Gastroesophageal sphincter (tissue), 4 donors: ENCODE measurements at regions not wholly inside any gene's neighbourhood (a gene's known extent, or its start where the extent isn't known, plus 50 kb on each side); places are given as distances from the start of the nearest gene placed in this dataset.

Source experiments
- ATAC-seq: fragments of 150-250 bp; one replicate; pipeline ENCODE4 v1.9.1; 2016; ENCODE audit warnings: mild to moderate bottlenecking, moderate library complexity
- H3K27ac ChIP-seq, 4 donors: fragments of 200-600 bp; sonication (generic) in 3 of 4; 1 replicate in 3 of 4; 2 replicates in 1 of 4; pipeline ENCODE4 v1.5.1; 2016 to 2019
- H3K27me3 ChIP-seq: fragments of 200-600 bp; sonication (generic); one replicate; pipeline ENCODE4 v1.5.1; 2019
- H3K36me3 ChIP-seq, 2 donors: fragments of 200-600 bp; sonication (generic); one replicate each; pipeline ENCODE4 v1.5.1; 2019; ENCODE audit warnings: control low read depth in 1 of 2
- H3K4me1 ChIP-seq, 3 donors: fragments of 200-600 bp; sonication (generic); 1 replicate in 2 of 3; 2 replicates in 1 of 3; pipeline ENCODE4 v1.5.1; 2016 to 2019; ENCODE audit warnings: control low read depth in 2 of 3
- H3K4me3 ChIP-seq, 2 donors: fragments of 200-600 bp; sonication (generic); one replicate each; pipeline ENCODE4 v1.5.1; 2019; ENCODE audit warnings: mild to moderate bottlenecking in 1 of 2, moderate library complexity in 1 of 2
- H3K9me3 ChIP-seq, 3 donors: fragments of 200-600 bp; sonication (generic); one replicate each; pipeline ENCODE4 v1.5.1; 2017 to 2019; ENCODE audit warnings: control low read depth in 2 of 3
- CTCF ChIP-seq, 4 experiments: fragments of 200-600 bp in 2 of 4; fragments of 450-650 bp in 2 of 4; sonication (generic) in 1 of 4; IDR thresholded peaks; one replicate each; pipeline ENCODE4 v1.5.1; 2017 to 2019; ENCODE audit warnings: antibody characterized with exemption in 4 of 4, mild to moderate bottlenecking in 2 of 4, moderate library complexity in 2 of 4
- EP300 ChIP-seq: sonication (generic); formaldehyde crosslinking; IDR thresholded peaks from one replicate; pipeline ENCODE4 v1.6.1; 2017; ENCODE audit warnings: antibody characterized with exemption, mild to moderate bottlenecking
- POLR2A ChIP-seq, 2 donors: fragments of 450-650 bp; IDR thresholded peaks; one replicate each; pipeline ENCODE4 v1.6.1; 2017; ENCODE audit warnings: antibody characterized with exemption in 2 of 2, mild to moderate bottlenecking in 2 of 2, moderate library complexity in 1 of 2
- POLR2AphosphoS5 ChIP-seq: sonication (generic); formaldehyde crosslinking; IDR thresholded peaks from one replicate; pipeline ENCODE4 v1.6.1; 2017; ENCODE audit warnings: antibody characterized with exemption
- WGBS, 2 donors: methylation state at CpG; one replicate each; pipeline ENCODE4 v1.1.5; 2018; ENCODE audit warnings: low coverage in 1 of 2; 5-methylcytosine and 5-hydroxymethylcytosine counted together

GRCh38 chr1:220353229-220354012 lies 81.2 kb upstream of the RAB3GAP2 start:
- Histone ChIP-seq H3K4me3 (no peak overlapping the region), H3K27ac (no peak overlapping the region), H3K36me3 (no peaks in the 10 kb centered on the region), H3K9me3 (no peaks in the 10 kb centered on the region), H3K4me1 (no peaks in the 10 kb centered on the region), H3K27me3 (no peaks in the 10 kb centered on the region)
- 81% methylated on average over 5 to 7 of the region's 24 CpGs for WGBS, 2 donors
- no peak for ATAC-seq
- TF ChIP-seq POLR2A (IDR thresholded peaks at IDR 0.05): no peak
- no peak for TF ChIP-seq CTCF (IDR thresholded peaks at IDR 0.05)
- TF ChIP-seq POLR2AphosphoS5: no peak
- TF ChIP-seq EP300: no peak

GRCh38 chr1:220348211-220348610 lies 76.0 kb upstream of the RAB3GAP2 start:
- Histone ChIP-seq H3K9me3 (no peaks in the 10 kb centered on the region), H3K36me3 (no peaks in the 10 kb centered on the region), H3K27ac (no peak overlapping the region), H3K4me3 (no peak overlapping the region), H3K4me1 (no peaks in the 10 kb centered on the region), H3K27me3 (no peaks in the 10 kb centered on the region)
- no peak for TF ChIP-seq POLR2AphosphoS5
- TF ChIP-seq EP300: no peak
- no peak for TF ChIP-seq POLR2A (IDR thresholded peaks at IDR 0.05)
- TF ChIP-seq CTCF (IDR thresholded peaks at IDR 0.05): no peak
- WGBS, 2 donors: 79 to 86% methylated on average over 7 of the region's 7 CpGs
- no peak for ATAC-seq

GRCh38 chr1:220347654-220348175 lies 75.5 kb upstream of the RAB3GAP2 start:
- H3K27me3 ChIP-seq: no peaks in the 10 kb centered on the region
- H3K4me1 ChIP-seq: no peaks in the 10 kb centered on the region
- H3K36me3 ChIP-seq: no peaks in the 10 kb centered on the region
- no peak for ATAC-seq
- 62 to 89% methylated on average over 5 to 6 of the region's 8 CpGs for WGBS, 2 donors
- no peak overlapping the region for H3K27ac ChIP-seq
- TF ChIP-seq CTCF (IDR thresholded peaks at IDR 0.05) (no peak), POLR2A (IDR thresholded peaks at IDR 0.05) (no peak), EP300 (no peak), POLR2AphosphoS5 (no peak)
- H3K9me3 ChIP-seq: no peaks in the 10 kb centered on the region
- no peak overlapping the region for H3K4me3 ChIP-seq

- no peak for ATAC-seq
- no peak for TF ChIP-seq POLR2A (IDR thresholded peaks at IDR 0.05)
- no peak for TF ChIP-seq EP300
- TF ChIP-seq POLR2AphosphoS5: no peak
- no peak for TF ChIP-seq CTCF (IDR thresholded peaks at IDR 0.05)
- 85% methylated on average over 3 of the region's 3 CpGs; no CpG with 5 or more reads in 1 of the 2 donors for WGBS, 2 donors
- H3K9me3 ChIP-seq: no peaks in the 10 kb centered on the region
- no peaks in the 10 kb centered on the region for H3K4me1 ChIP-seq
- no peak overlapping the region for H3K27ac ChIP-seq
- H3K4me3 ChIP-seq: no peak overlapping the region
- H3K36me3 ChIP-seq: no peaks in the 10 kb centered on the region
- no peaks in the 10 kb centered on the region for H3K27me3 ChIP-seq
These were observed 72.5 kb upstream of the RAB3GAP2 start for GRCh38 chr1:220344745-220345144.

- no peaks in the 10 kb centered on the region for H3K9me3 ChIP-seq
- H3K27me3 ChIP-seq: no peaks in the 10 kb centered on the region
- ATAC-seq: no peak
- no peaks in the 10 kb centered on the region for H3K4me1 ChIP-seq
- WGBS, 2 donors: 95 to 100% methylated on average over 3 to 5 of the region's 5 CpGs
- no peak overlapping the region for H3K27ac ChIP-seq
- no peak overlapping the region for H3K4me3 ChIP-seq
- H3K36me3 ChIP-seq: no peaks in the 10 kb centered on the region
- TF ChIP-seq POLR2AphosphoS5 (no peak), CTCF (IDR thresholded peaks at IDR 0.05) (no peak), POLR2A (IDR thresholded peaks at IDR 0.05) (no peak), EP300 (no peak)
These were observed 70.6 kb upstream of the RAB3GAP2 start for GRCh38 chr1:220342853-220343252.
